Liver (tissue), 8 donors: ENCODE measurements at regions not wholly inside any gene's neighbourhood (a gene's known extent, or its start where the extent isn't known, plus 50 kb on each side); places are given as distances from the start of the nearest gene placed in this dataset.

Source experiments
- DNase-seq: peaks from one replicate; pipeline ENCODE4 v3.0.0-alpha.2; 2017; ENCODE audit warnings: low spot score
- H3K27ac ChIP-seq, 2 donors: one replicate each; pipeline ENCODE4 v1.7.0; 2013; ENCODE audit warnings: inconsistent platforms in 2 of 2, low read length in 2 of 2, control low read depth in 1 of 2, low read depth in 1 of 2, mild to moderate bottlenecking in 1 of 2
- H3K27me3 ChIP-seq, 4 donors: one replicate each; pipeline versions ENCODE4 v1.6.1 to v1.7.0; 2013; ENCODE audit warnings: low read length in 3 of 4, inconsistent platforms in 1 of 4, mild to moderate bottlenecking in 1 of 4, moderate library complexity in 1 of 4; ENCODE audit not compliant: control insufficient read depth in 4 of 4, insufficient read depth in 4 of 4
- H3K36me3 ChIP-seq, 4 donors: one replicate each; pipeline versions ENCODE4 v1.6.1 to v1.7.0; 2013; ENCODE audit warnings: low read length in 3 of 4, mild to moderate bottlenecking in 3 of 4, low read depth in 1 of 4, moderate library complexity in 1 of 4; ENCODE audit not compliant: control insufficient read depth in 4 of 4, insufficient read depth in 3 of 4
- H3K4me1 ChIP-seq, 4 donors: one replicate each; pipeline versions ENCODE4 v1.6.1 to v1.7.0; 2013; ENCODE audit warnings: low read length in 3 of 4, mild to moderate bottlenecking in 3 of 4, moderate library complexity in 1 of 4; ENCODE audit not compliant: control insufficient read depth in 4 of 4, insufficient read depth in 4 of 4
- H3K4me3 ChIP-seq, 3 donors: one replicate each; pipeline versions ENCODE4 v1.6.1 to v1.7.0; 2013; ENCODE audit warnings: low read length in 3 of 3, control low read depth in 1 of 3, low read depth in 1 of 3, mild to moderate bottlenecking in 1 of 3
- H3K9ac ChIP-seq, 2 donors: one replicate each; pipeline ENCODE4 v1.7.0; 2013; ENCODE audit warnings: low read length in 2 of 2, mild to moderate bottlenecking in 2 of 2, moderate library complexity in 2 of 2, control low read depth in 1 of 2, low read depth in 1 of 2
- H3K9me3 ChIP-seq, 4 donors: one replicate each; pipeline versions ENCODE4 v1.6.1 to v1.7.0; 2013; ENCODE audit warnings: low read length in 3 of 4; ENCODE audit not compliant: control insufficient read depth in 4 of 4
- FOXA1 ChIP-seq: IDR thresholded peaks from 2 replicates; pipeline ENCODE4 v1.6.1; 2016; ENCODE audit warnings: antibody characterized with exemption
- GABPA ChIP-seq, 2 donors: IDR thresholded peaks in 1 of 2; conservative IDR thresholded peaks in 1 of 2; 2 replicates each; pipeline ENCODE4 v1.6.1; 2016; ENCODE audit warnings: antibody characterized with exemption in 2 of 2, mild to moderate bottlenecking in 1 of 2, moderate library complexity in 1 of 2
- HNF4A ChIP-seq, 2 donors: conservative IDR thresholded peaks; 2 replicates each; pipeline ENCODE4 v1.6.1; 2016; ENCODE audit warnings: antibody characterized with exemption in 2 of 2, mild to moderate bottlenecking in 2 of 2
- HNF4G ChIP-seq: IDR thresholded peaks from 2 replicates; pipeline ENCODE4 v1.6.1; 2016; ENCODE audit warnings: antibody characterized with exemption
- JUND ChIP-seq, 2 donors: IDR thresholded peaks; 2 replicates each; pipeline ENCODE4 v1.6.1; 2016; ENCODE audit warnings: antibody characterized with exemption in 2 of 2
- NR2F2 ChIP-seq: IDR thresholded peaks from 2 replicates; pipeline ENCODE4 v1.6.1; 2016; ENCODE audit warnings: antibody characterized with exemption
- RAD21 ChIP-seq, 2 donors: IDR thresholded peaks; 2 replicates each; pipeline ENCODE4 v1.6.1; 2016; ENCODE audit warnings: antibody characterized with exemption in 2 of 2, mild to moderate bottlenecking in 2 of 2
- RXRA ChIP-seq, 2 donors: IDR thresholded peaks; 2 replicates each; pipeline ENCODE4 v1.6.1; 2017 to 2018; ENCODE audit warnings: antibody characterized with exemption in 2 of 2, mild to moderate bottlenecking in 1 of 2
- SP1 ChIP-seq: IDR thresholded peaks from 2 replicates; pipeline ENCODE4 v1.6.1; 2018; ENCODE audit warnings: antibody characterized with exemption, mild to moderate bottlenecking
- TAF1 ChIP-seq: conservative IDR thresholded peaks from 2 replicates; pipeline ENCODE4 v1.6.1; 2016; ENCODE audit warnings: antibody characterized with exemption, mild to moderate bottlenecking
- YY1 ChIP-seq: IDR thresholded peaks from 2 replicates; pipeline ENCODE4 v1.6.1; 2016; ENCODE audit warnings: antibody characterized with exemption, mild to moderate bottlenecking
- WGBS: extraction: QIAGEN DNeasy Blood & Tissue Kit; methylation state at CpG from one replicate; pipeline ENCODE4 v1.1.7; 2013; 5-methylcytosine and 5-hydroxymethylcytosine counted together
- TF ChIP-seq, protein P1 (sequence below): fragments of 150-350 bp; IDR thresholded peaks from 2 replicates; pipeline ENCODE4 v1.5.1; 2017; ENCODE audit warnings: improper control_type of control experiment, low read depth, low read length; ENCODE audit not compliant: missing input control
- TF ChIP-seq, protein P2 (sequence below): IDR thresholded peaks from 2 replicates; pipeline ENCODE4 v1.6.1; 2016; ENCODE audit warnings: antibody characterized with exemption
- TF ChIP-seq, protein P3 (sequence below): IDR thresholded peaks from 2 replicates; pipeline ENCODE4 v1.6.1; 2016; ENCODE audit warnings: antibody characterized with exemption
- TF ChIP-seq, protein P4 (sequence below): IDR thresholded peaks from 2 replicates; pipeline ENCODE4 v1.6.1; 2016; ENCODE audit warnings: antibody characterized with exemption
- TF ChIP-seq, protein P5 (sequence below): IDR thresholded peaks from 2 replicates; pipeline ENCODE4 v1.6.1; 2016; ENCODE audit warnings: antibody characterized with exemption, mild to moderate bottlenecking
- donor health status: healthy.
- donor health status: healthy.
- donor health status: healthy.
- donor health status: healthy.
- donor health status: healthy.

DNA sequence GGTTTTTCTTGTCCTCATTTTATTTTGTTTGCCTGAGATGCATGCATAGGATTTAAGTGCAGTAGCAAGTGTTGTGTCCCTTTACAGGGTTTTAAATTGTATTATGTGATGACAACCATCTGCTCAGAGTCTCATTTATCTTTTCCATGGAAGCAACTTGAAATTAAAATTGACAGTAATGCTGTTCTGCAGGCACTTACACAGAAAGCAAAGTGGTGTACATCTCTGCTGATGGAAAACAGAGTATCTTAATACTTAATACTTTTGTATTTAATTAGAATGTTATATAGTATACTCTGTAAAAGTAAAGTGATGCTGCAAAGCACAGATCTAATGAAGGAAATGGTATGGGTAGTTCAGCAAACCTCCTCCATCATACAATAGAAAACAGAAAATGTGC lies 482.9 kb downstream of the POM121L12 start:
- TF ChIP-seq, protein P1, sequence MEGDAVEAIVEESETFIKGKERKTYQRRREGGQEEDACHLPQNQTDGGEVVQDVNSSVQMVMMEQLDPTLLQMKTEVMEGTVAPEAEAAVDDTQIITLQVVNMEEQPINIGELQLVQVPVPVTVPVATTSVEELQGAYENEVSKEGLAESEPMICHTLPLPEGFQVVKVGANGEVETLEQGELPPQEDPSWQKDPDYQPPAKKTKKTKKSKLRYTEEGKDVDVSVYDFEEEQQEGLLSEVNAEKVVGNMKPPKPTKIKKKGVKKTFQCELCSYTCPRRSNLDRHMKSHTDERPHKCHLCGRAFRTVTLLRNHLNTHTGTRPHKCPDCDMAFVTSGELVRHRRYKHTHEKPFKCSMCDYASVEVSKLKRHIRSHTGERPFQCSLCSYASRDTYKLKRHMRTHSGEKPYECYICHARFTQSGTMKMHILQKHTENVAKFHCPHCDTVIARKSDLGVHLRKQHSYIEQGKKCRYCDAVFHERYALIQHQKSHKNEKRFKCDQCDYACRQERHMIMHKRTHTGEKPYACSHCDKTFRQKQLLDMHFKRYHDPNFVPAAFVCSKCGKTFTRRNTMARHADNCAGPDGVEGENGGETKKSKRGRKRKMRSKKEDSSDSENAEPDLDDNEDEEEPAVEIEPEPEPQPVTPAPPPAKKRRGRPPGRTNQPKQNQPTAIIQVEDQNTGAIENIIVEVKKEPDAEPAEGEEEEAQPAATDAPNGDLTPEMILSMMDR = no peak
- TF ChIP-seq, protein P2, sequence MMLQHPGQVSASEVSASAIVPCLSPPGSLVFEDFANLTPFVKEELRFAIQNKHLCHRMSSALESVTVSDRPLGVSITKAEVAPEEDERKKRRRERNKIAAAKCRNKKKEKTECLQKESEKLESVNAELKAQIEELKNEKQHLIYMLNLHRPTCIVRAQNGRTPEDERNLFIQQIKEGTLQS = no peak
- no peak for TF ChIP-seq NR2F2
- TF ChIP-seq, protein P3, sequence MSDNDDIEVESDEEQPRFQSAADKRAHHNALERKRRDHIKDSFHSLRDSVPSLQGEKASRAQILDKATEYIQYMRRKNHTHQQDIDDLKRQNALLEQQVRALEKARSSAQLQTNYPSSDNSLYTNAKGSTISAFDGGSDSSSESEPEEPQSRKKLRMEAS = no peak
- no peak for TF ChIP-seq YY1
- no peak for TF ChIP-seq JUND (IDR thresholded peaks at IDR 0.05)
- no peak for TF ChIP-seq TAF1
- TF ChIP-seq HNF4G = no peak
- TF ChIP-seq, protein P4, sequence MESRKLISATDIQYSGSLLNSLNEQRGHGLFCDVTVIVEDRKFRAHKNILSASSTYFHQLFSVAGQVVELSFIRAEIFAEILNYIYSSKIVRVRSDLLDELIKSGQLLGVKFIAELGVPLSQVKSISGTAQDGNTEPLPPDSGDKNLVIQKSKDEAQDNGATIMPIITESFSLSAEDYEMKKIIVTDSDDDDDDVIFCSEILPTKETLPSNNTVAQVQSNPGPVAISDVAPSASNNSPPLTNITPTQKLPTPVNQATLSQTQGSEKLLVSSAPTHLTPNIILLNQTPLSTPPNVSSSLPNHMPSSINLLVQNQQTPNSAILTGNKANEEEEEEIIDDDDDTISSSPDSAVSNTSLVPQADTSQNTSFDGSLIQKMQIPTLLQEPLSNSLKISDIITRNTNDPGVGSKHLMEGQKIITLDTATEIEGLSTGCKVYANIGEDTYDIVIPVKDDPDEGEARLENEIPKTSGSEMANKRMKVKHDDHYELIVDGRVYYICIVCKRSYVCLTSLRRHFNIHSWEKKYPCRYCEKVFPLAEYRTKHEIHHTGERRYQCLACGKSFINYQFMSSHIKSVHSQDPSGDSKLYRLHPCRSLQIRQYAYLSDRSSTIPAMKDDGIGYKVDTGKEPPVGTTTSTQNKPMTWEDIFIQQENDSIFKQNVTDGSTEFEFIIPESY = no peak
- no peak for TF ChIP-seq SP1
- no peak for TF ChIP-seq HNF4A (conservative IDR thresholded peaks at IDR 0.05)
- TF ChIP-seq RAD21 (IDR thresholded peaks at IDR 0.05) = no peak
- no peak for TF ChIP-seq GABPA (IDR thresholded peaks at IDR 0.05 in 1 of 2, conservative IDR thresholded peaks at IDR 0.05 in 1 of 2)
- TF ChIP-seq, protein P5, sequence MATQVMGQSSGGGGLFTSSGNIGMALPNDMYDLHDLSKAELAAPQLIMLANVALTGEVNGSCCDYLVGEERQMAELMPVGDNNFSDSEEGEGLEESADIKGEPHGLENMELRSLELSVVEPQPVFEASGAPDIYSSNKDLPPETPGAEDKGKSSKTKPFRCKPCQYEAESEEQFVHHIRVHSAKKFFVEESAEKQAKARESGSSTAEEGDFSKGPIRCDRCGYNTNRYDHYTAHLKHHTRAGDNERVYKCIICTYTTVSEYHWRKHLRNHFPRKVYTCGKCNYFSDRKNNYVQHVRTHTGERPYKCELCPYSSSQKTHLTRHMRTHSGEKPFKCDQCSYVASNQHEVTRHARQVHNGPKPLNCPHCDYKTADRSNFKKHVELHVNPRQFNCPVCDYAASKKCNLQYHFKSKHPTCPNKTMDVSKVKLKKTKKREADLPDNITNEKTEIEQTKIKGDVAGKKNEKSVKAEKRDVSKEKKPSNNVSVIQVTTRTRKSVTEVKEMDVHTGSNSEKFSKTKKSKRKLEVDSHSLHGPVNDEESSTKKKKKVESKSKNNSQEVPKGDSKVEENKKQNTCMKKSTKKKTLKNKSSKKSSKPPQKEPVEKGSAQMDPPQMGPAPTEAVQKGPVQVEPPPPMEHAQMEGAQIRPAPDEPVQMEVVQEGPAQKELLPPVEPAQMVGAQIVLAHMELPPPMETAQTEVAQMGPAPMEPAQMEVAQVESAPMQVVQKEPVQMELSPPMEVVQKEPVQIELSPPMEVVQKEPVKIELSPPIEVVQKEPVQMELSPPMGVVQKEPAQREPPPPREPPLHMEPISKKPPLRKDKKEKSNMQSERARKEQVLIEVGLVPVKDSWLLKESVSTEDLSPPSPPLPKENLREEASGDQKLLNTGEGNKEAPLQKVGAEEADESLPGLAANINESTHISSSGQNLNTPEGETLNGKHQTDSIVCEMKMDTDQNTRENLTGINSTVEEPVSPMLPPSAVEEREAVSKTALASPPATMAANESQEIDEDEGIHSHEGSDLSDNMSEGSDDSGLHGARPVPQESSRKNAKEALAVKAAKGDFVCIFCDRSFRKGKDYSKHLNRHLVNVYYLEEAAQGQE = no peak
- no peak for TF ChIP-seq RXRA (IDR thresholded peaks at IDR 0.05)
- no peak for TF ChIP-seq FOXA1
- no peak for DNase-seq
- H3K9ac ChIP-seq = no peak overlapping the region

DNA sequence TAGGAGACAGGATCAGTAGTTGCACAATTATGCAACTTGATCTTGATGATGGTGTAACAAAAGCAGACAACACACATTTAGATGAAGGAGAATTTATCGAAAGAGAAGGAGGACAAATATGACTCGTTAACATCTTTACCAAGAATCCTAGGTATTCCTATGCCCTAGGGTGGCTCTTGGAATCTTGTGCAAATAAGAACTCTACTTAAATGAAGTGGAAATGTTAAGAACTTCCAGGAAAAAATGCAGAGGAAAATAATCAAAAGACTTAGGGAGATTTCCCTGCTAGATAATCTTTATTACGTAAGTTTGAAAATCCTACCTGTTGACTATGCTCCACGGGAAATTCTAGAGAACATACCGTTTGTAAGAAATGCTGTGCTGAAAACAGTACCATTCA lies 485.4 kb downstream of the POM121L12 start:
- peaks cover 0 to 2% (median 0%) of the 10 kb centered on the region in 4 donors for H3K9me3 ChIP-seq
- no peaks in the 10 kb centered on the region for H3K27me3 ChIP-seq
- TF ChIP-seq FOXA1 (no peak), RAD21 (IDR thresholded peaks at IDR 0.05) (no peak), RXRA (IDR thresholded peaks at IDR 0.05) (no peak)
- TF ChIP-seq, protein P1 = no peak
- TF ChIP-seq, protein P3 = no peak
- TF ChIP-seq, protein P4 = no peak
- H3K36me3 ChIP-seq = no peaks in the 10 kb centered on the region
- WGBS = 86% methylated on average over 5 of the region's 5 CpGs
- H3K27ac ChIP-seq = no peak overlapping the region
- no peak for DNase-seq
- H3K4me1 ChIP-seq = no peaks in the 10 kb centered on the region
- H3K9ac ChIP-seq = no peak overlapping the region
- no peak overlapping the region for H3K4me3 ChIP-seq

More for the DNA sequence above, 482.9 kb downstream of the POM121L12 start:
- no peaks in the 10 kb centered on the region for H3K9me3 ChIP-seq
- no peaks in the 10 kb centered on the region for H3K4me1 ChIP-seq
- H3K4me3 ChIP-seq = no peak overlapping the region
- H3K27ac ChIP-seq = no peak overlapping the region
- no peaks in the 10 kb centered on the region for H3K27me3 ChIP-seq
- H3K36me3 ChIP-seq = no peaks in the 10 kb centered on the region
